22Rv1 (cell line): ENCODE measurements at regions not wholly inside any gene's neighbourhood (a gene's known extent, or its start where the extent isn't known, plus 50 kb on each side); places are given as distances from the start of the nearest gene placed in this dataset.

Experiments used
- CTCF ChIP-seq: fragments of 450-650 bp; IDR thresholded peaks from 2 replicates; pipeline ENCODE4 v1.5.1; 2017; ENCODE audit warnings: mild to moderate bottlenecking
- ZFX ChIP-seq: fragments of 450-650 bp; IDR thresholded peaks from 2 replicates; pipeline ENCODE4 v1.6.1; 2017; ENCODE audit warnings: antibody characterized with exemption, borderline replicate concordance

DNA sequence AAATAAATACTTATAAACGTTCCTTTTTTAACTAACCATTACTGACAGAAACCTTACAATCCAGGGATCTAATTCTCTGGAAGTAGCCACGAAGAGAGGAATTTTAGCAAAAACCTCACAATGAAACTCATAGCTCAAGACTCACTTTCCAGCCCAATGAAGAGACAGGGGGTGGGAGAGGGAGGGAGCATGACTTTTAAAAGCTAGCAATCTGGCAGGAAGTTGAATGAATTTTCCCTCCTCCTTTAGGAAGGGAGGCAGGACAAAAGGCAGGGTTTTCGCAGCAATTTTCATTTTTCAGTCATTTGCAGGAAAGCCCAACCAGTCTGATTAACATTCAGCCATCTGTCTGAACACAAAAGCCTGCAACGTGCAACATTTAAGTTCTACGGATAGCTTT is 381.5 kb upstream of the PSMD7 start:
- TF ChIP-seq ZFX (no peak), CTCF (no peak)
